CD4-positive, alpha-beta T cell treated with Interleukin-6 for 4 hours (primary cell): ENCODE measurements at regions not wholly inside any gene's neighbourhood (a gene's known extent, or its start where the extent isn't known, plus 50 kb on each side); places are given as distances from the start of the nearest gene placed in this dataset.

ENCODE experiments used
- DNase-seq: peaks from one replicate; pipeline ENCODE4 v3.0.0-alpha.2; 2020; ENCODE audit warnings: mixed read lengths

DNA sequence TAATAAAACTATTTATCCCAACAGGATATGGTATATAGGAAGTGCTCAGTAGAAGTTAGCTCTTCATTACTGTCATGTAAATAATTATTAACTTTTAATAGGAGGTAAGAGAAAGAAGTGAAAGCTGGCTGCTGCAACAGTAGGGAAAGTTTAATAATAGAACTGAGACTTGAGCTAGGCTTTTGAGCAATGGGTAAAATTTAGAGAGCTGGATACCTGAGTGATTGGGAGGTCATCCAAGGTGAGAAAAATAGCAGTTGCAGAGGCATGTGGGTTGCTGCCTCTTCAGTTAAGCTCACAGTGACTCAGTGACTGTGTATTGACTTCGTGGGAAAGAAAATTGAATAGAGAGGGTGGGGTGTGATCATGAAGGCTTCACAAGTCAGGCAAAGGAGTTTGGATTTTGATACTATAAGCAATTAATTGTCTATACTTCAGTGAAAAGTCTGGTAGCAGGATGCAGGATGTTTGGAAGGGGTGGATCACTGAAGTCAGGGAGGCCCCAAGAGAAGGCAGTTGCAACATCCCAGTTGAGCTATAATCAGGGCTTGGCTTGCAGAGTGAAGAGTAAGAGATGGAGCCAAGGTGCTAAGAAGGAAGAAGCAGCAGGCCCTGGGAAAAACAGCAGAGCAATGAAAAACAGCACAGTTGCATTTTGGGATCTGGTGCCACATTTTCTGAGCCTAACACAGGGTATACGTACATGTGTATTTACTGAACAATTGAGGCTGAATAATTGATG is 172.0 kb upstream of the FRMD6 start:
- DNase-seq, result no peak

- no peak for DNase-seq
Measured at GRCh38 chr14:51481643-51482042, 170.1 kb upstream of the FRMD6 start.

GRCh38 chr14:51482102-51482501 is 169.6 kb upstream of the FRMD6 start:
- no peak for DNase-seq

DNA sequence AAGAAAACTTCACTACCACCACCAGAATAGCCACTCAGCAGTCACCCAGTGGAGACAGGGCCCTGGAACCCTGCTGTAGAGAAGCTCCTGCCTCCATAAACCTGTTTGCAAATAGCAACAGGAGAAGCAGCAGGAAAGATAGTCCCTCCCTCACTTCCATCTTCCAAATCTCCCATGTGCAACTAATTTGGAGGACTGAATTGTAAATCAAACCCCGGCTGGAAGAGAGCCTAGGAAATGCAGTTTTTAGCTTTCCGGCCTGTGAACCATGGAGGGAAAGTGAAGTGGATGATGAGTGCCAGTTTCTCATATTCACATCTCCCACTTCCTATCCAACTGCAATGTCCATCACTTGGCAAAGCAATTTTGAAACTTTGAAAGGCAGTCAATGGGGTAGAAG is 167.2 kb upstream of the FRMD6 start:
- DNase-seq, result no peak

DNA sequence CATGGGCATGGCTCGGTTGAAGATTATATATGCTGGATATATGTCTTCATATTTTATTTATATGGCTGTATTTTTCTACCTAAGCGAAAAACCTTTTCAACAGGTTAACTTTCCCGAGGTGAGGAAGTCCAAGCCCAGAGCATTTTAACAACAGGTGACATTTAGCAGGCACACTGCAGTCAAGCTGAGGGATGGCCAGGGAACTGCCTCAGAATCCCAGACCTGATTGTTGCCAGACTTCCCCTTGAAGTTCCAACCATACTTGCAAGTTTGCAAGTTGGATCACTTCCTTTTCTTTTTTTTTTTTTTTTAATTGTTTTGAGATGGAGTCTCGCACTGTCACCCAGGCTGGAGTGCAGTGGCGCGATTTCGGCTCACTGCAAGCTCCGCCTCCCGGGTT is 166.0 kb upstream of the FRMD6 start:
- DNase-seq, result no peak

GRCh38 chr14:51487848-51488247 is 163.9 kb upstream of the FRMD6 start:
- DNase-seq, result no peak

- DNase-seq, result no peak
Measured at GRCh38 chr14:51488569-51489220, 163.0 kb upstream of the FRMD6 start.

GRCh38 chr14:51490205-51490604 is 161.5 kb upstream of the FRMD6 start:
- no peak for DNase-seq

DNA sequence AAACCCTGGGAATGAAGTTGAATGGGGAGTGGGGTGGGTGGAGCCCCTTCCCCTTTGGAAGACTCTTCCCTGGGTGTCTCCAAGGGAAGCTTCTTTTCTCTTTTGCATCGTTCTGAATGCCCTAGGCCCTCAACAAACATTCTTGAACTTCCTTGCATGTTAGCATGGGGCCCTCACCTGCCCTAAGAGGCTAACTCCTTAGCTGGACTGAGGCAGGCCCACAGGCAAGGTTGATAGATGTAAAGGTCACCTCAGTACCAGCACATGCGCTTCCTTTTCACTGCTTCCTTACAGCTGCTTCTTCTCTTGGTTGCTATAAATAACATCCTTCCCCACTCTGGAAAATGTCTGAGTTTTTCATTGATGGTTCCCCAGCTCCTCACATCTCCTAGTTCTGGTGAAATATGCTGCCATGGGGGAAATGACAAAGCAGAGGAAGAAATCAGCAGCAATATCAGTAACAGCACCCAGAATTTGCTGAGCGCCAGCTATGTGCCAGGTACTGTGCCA is 160.6 kb upstream of the FRMD6 start:
- DNase-seq, result no peak

GRCh38 chr14:51491776-51492175 is 159.9 kb upstream of the FRMD6 start:
- DNase-seq, result no peak

DNA sequence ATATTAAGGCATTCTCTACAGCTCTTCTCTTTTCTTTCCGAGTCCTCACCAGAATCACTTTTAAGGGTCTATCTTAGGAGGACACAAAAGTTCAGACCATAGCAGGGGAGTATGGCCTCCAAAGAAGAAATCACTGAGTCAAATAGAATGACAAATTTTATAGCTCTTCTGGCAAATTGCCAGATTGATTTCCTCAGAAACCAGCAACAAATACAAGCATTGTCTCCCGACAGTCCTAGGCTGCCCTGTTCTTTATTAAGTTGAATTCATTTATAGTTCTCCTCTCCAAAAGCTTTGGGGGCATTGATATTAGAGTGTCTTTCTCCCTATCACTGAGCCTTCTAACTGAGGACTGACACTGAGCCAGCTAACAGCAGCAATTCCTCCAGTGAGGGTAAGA is 156.4 kb upstream of the FRMD6 start:
- DNase-seq, result no peak

DNA sequence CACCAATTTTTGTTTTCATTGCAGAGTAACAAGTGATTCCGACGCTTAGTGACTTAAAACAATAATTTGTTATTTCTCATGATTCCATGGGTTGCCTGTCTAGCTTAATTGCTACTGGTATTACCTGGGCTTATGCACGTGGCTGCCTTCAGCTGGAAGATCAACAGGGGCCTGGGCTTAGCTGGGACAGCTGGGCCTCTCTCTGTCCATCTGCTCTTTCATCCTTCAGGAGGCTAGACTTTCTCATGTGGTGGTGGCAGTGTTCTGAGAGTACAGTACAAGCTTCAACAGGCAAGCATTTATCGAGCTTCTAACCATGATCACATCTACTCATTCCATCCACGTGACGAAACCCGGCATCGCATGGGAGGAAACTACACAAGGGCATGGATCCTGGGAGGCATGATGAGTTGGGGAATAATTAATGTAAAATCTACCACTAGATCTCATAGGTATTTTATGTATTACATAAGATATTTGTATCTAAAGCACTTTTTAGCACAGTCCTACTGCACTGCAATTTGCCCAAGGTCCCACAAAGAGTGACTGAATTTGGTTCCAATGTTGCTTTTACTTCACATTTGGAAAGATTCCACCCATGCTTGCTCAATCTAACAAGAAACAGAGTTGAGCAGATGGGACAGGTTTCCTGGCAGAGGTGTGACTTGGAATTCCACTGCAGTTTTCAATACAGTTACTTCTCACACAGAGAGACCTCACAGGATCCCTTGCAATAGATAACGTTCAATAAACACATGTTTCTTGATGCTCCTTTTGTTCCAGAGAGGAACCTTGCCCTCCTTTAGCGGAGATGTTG is 153.1 kb upstream of the FRMD6 start:
- no peak for DNase-seq

DNA sequence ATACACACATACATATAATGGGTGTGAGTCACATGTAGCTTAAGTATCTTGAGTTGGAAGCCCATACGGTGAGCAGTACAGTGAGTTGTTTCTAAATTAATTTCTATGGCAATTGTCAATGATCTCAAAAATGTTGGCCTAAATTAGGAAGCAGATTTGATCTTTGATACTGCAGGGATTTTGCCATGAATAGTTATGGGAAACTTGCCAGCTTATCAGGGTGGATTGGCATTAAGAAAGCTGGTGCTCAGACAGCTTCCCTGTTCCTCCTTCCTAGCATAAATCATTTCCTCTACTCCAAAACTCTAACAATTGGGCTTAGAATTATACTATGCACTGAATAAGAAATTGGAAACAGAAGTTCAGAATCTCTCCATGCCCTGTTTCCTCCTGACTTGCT is 150.9 kb upstream of the FRMD6 start:
- DNase-seq, result no peak

- DNase-seq, result no peak
Measured at GRCh38 chr14:51501746-51502145, 150.0 kb upstream of the FRMD6 start.

GRCh38 chr14:51504669-51505068 is 147.0 kb upstream of the FRMD6 start:
- no peak for DNase-seq

DNA sequence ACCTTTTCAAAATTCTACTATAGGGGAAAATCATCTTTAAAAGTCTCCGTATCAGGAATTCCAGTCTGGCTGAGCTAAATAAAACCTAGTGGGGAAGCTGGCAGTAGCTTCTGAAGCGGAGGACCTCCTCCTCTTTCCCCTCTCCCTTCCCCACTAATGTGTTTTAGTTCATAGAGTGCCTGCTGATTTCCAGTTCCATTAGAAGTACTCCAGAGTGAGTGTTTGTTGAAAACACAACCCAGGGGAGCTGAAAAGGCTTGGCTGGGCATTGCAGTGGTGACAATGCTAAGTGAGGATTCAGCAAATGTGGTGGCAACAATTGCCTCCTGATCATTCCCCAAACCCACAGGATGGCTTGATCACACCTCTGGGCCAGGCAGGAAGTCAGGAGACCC is 144.2 kb upstream of the FRMD6 start:
- no peak for DNase-seq

DNA sequence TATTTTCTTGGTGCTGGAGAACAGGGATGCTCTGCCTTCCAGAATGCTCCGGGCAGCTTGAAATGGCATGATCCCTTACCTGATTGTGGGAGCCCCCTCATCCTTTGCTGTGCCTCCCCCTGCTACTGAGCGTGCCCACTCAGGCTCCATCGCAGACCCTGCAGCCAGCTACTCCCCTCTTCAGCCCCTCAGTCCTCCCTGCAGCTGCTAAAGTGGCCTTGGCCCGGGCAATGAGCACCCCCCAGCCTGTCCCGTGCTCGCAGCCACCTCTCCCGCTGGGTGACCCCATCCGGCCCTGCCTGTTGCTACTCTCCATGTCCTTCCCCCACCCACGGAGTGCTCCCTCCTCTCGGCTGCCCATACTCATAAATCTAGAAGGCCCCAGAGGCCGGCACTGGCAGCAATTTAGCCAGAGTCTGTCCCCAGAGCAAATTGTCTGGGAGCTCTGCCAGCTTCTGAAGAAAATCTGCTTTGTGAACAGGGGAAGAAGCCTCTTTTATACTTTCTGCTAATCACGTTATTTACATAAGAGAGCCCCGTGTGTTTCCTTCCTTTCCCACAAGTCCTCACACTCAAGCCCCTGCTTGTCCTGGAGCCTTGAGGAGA is 143.7 kb upstream of the FRMD6 start:
- DNase-seq, result no peak

GRCh38 chr14:51511265-51511664 is 140.4 kb upstream of the FRMD6 start:
- no peak for DNase-seq

GRCh38 chr14:51512316-51512715 is 139.4 kb upstream of the FRMD6 start:
- DNase-seq, result no peak

DNA sequence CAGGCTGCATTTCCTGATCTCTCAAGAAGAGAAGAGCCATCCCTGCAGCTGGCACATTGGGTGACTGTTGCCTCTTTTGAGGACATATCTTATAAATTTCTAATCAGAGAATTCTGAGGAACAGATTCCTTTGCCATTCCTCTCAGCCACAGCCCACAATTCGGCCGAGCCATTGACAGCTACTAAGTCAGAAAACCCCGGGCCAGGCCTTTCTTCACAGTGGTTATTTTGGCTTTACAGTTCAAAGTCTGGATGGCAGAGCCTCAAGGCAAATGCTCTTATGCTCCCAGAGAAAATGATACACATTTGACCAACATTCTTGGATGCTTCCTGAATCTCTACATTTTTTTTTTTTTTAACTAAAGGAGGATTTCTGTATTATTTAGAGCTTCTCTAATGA is 138.4 kb upstream of the FRMD6 start:
- no peak for DNase-seq

- DNase-seq, result no peak
Measured at GRCh38 chr14:51513933-51514332, 137.8 kb upstream of the FRMD6 start.

DNA sequence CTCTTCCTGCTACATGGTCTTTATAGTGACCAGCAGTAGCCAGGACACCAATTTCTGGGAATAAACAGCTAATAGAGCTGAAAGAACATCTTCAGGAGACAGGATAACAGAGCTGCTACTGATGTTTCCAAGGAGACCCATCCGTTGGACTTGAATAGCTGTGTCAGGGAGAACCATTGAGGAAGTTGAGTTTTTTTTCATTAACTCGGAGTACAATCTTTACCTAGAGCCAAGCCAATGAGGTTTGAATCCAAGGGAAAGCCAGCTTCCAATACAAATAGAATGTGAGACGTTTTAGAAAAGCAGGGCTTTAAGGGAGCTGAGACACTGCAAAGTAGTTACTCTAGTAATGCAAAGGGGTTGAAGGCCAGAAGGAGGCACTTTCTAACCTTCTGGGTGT is 136.1 kb upstream of the FRMD6 start:
- no peak for DNase-seq

- no peak for DNase-seq
Measured at GRCh38 chr14:51516706-51517395, 134.9 kb upstream of the FRMD6 start.
